ENCODE measurements at regions not wholly inside any gene's neighbourhood (a gene's known extent, or its start where the extent isn't known, plus 50 kb on each side); places are given as distances from the start of the nearest gene placed in this dataset.

GRCh38 chr2:30040147-30040546, 106.7 kb upstream of the YPEL5 start:
- TF ChIP-seq CTCF (IDR thresholded peaks at IDR 0.05; ENCODE audit: extremely low read depth in 1 of 2, insufficient read depth in 1 of 2, low read depth in 1 of 2, low read length in 2 of 2) (no peak), FOS (IDR thresholded peaks at IDR 0.05; ENCODE audit: borderline replicate concordance, insufficient read depth, low read length) (no peak), POLR2A (IDR thresholded peaks at IDR 0.05; ENCODE audit: low read depth, low read length) (no peak)

Data from endothelial cell of umbilical vein (primary cell).